Nephron progenitor cell (in vitro differentiated cells): ENCODE measurements at regions not wholly inside any gene's neighbourhood (a gene's known extent, or its start where the extent isn't known, plus 50 kb on each side); places are given as distances from the start of the nearest gene placed in this dataset.

Experiments
- DNase-seq: peaks from one replicate; pipeline ENCODE4 v3.0.0; 2021
- H3K27ac Mint-ChIP-seq: 2 replicates; pipeline ENCODE4 v1.8.0; 2021; ENCODE audit warnings: mild to moderate bottlenecking, moderate library complexity, mixed read lengths
- H3K27me3 Mint-ChIP-seq: 2 replicates; pipeline ENCODE4 v1.8.0; 2021; ENCODE audit warnings: mild to moderate bottlenecking, low read depth, mixed read lengths; ENCODE audit not compliant: poor library complexity
- H3K36me3 Mint-ChIP-seq: 2 replicates; pipeline ENCODE4 v1.8.0; 2021; ENCODE audit warnings: low read depth, mixed read lengths
- H3K4me1 Mint-ChIP-seq: 2 replicates; pipeline ENCODE4 v1.8.0; 2021; ENCODE audit warnings: mixed read lengths
- H3K4me3 Mint-ChIP-seq: 2 replicates; pipeline ENCODE4 v1.8.0; 2021; ENCODE audit warnings: mild to moderate bottlenecking, moderate library complexity, mixed read lengths
- H3K9me3 Mint-ChIP-seq: 2 replicates; pipeline ENCODE4 v1.8.0; 2021; ENCODE audit warnings: mild to moderate bottlenecking, moderate library complexity, mixed read lengths
- CTCF ChIP-seq: fragments of 200-600 bp; sonication (generic); IDR thresholded peaks from 2 replicates; pipeline ENCODE4 v1.5.0; 2021; ENCODE audit warnings: antibody characterized with exemption

DNA sequence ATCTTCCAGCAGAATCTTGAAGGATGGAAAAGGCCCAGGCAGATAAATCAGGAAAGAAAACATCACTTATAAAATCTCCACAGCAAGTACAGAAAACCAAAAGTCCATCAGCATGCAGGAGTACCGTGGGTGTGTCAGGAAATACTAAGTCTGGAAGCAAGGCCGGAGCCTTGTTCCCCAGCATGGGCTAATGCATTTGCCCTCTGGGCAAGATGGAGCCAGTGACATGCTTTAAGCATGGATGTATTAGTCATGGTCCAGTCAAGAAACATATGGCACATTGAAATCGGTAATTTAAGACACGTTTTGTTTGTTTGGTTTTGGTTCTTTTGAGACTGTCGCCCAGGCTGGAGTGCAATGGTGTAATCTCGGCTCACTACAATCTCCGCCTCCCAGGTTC lies 506.0 kb upstream of the JARID2 start:
- no peak overlapping the region for H3K4me3 Mint-ChIP-seq
- no peak for DNase-seq
- TF ChIP-seq CTCF, result no peak
- peaks cover 5% of the 10 kb centered on the region for H3K9me3 Mint-ChIP-seq
- H3K36me3 Mint-ChIP-seq, result peaks cover 4% of the 10 kb centered on the region
- H3K4me1 Mint-ChIP-seq, result peaks cover 20% of the 10 kb centered on the region
- H3K27ac Mint-ChIP-seq, result no peak overlapping the region
- peaks cover 11% of the 10 kb centered on the region for H3K27me3 Mint-ChIP-seq

GRCh38 chr6:14742171-14742570 lies 503.7 kb upstream of the JARID2 start:
- Mint-ChIP-seq H3K27me3 (peaks cover 9% of the 10 kb centered on the region), H3K4me1 (peaks cover 27% of the 10 kb centered on the region), H3K36me3 (peaks cover 4% of the 10 kb centered on the region), H3K27ac (no peak overlapping the region), H3K9me3 (peaks cover 13% of the 10 kb centered on the region), H3K4me3 (no peak overlapping the region)
- no peak for DNase-seq
- no peak for TF ChIP-seq CTCF

DNA sequence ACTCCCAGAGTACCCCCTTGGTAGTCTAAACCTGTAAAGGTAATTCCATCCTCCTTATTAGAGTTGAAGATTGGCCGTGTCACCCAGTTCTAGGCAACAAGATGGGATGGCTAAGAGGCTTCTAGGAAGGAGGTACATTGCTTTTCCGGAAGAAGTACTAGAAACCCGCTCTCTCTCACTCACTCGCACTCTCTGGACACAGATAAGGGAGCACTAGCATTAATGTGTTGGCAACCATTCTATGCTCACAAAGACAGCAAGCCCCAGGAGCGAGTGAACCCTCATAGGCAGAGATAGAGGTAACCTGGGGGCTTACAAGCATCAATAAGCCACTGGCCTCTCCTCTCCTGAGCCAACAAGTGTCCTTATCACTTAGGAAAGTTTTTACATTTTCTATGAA lies 503.2 kb upstream of the JARID2 start:
- H3K9me3 Mint-ChIP-seq, result peaks cover 13% of the 10 kb centered on the region
- no peak for DNase-seq
- peaks cover 9% of the 10 kb centered on the region for H3K27me3 Mint-ChIP-seq
- peaks cover 4% of the 10 kb centered on the region for H3K36me3 Mint-ChIP-seq
- H3K4me1 Mint-ChIP-seq, result peaks cover 24% of the 10 kb centered on the region
- no peak overlapping the region for H3K4me3 Mint-ChIP-seq
- no peak overlapping the region for H3K27ac Mint-ChIP-seq
- TF ChIP-seq CTCF, result no peak

DNA sequence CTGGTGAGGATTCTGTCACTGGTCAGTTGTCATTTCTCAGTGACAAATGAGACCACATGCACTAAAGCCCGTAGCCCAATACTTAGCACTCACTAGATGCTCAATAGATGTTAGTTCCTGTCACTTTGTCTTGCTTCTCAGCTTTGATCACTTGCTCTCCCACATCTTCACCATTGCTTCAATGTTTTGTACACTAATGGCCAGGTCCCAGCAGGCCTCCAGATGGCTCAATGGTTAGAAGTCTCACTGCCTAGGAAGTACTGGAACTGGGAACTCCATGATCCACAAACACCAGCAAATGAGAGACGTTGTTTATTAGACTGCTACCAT lies 502.8 kb upstream of the JARID2 start:
- no peak overlapping the region for H3K4me3 Mint-ChIP-seq
- peaks cover 26% of the 10 kb centered on the region for H3K4me1 Mint-ChIP-seq
- no peak for TF ChIP-seq CTCF
- H3K36me3 Mint-ChIP-seq, result peaks cover 4% of the 10 kb centered on the region
- H3K9me3 Mint-ChIP-seq, result peaks cover 13% of the 10 kb centered on the region
- peaks cover 9% of the 10 kb centered on the region for H3K27me3 Mint-ChIP-seq
- no peak for DNase-seq
- no peak overlapping the region for H3K27ac Mint-ChIP-seq

- H3K9me3 Mint-ChIP-seq, result peaks cover 13% of the 10 kb centered on the region
- TF ChIP-seq CTCF, result no peak
- peaks cover 9% of the 10 kb centered on the region for H3K27me3 Mint-ChIP-seq
- no peak overlapping the region for H3K4me3 Mint-ChIP-seq
- DNase-seq, result no peak
- no peak overlapping the region for H3K27ac Mint-ChIP-seq
- H3K4me1 Mint-ChIP-seq, result peaks cover 28% of the 10 kb centered on the region
- H3K36me3 Mint-ChIP-seq, result peaks cover 4% of the 10 kb centered on the region
Observed at GRCh38 chr6:14743474-14744211, 502.2 kb upstream of the JARID2 start.

- peaks cover 7% of the 10 kb centered on the region for H3K27me3 Mint-ChIP-seq
- peaks cover 4% of the 10 kb centered on the region for H3K36me3 Mint-ChIP-seq
- H3K4me1 Mint-ChIP-seq, result peaks cover 28% of the 10 kb centered on the region
- no peak for TF ChIP-seq CTCF
- peaks cover 13% of the 10 kb centered on the region for H3K9me3 Mint-ChIP-seq
- DNase-seq, result no peak
- H3K4me3 Mint-ChIP-seq, result no peak overlapping the region
- H3K27ac Mint-ChIP-seq, result no peak overlapping the region
Observed at GRCh38 chr6:14744212-14744556, 501.7 kb upstream of the JARID2 start.
